ENCODE measurements at regions not wholly inside any gene's neighbourhood (a gene's known extent, or its start where the extent isn't known, plus 50 kb on each side); places are given as distances from the start of the nearest gene placed in this dataset.

- ATAC-seq (ENCODE audit: low read depth) (no peak), DNase-seq (no peak)
- no peak overlapping the region for H3K14ac ChIP-seq (replicated peaks; ENCODE audit: low read depth, low read length)
- H2BK120ac ChIP-seq (ENCODE audit: low read depth, low read length), result no peak overlapping the region
- no peaks in the 10 kb centered on the region for H4K20me1 ChIP-seq (ENCODE audit: insufficient read depth, low read length)
- TF ChIP-seq MXI1 (IDR thresholded peaks at IDR 0.05; ENCODE audit: borderline replicate concordance, low read depth, low read length) (no peak), SMC3 (IDR thresholded peaks at IDR 0.05; ENCODE audit: low read depth, low read length) (no peak), RFX5 (IDR thresholded peaks at IDR 0.05; ENCODE audit: low read depth, low read length) (no peak), BHLHE40 (IDR thresholded peaks at IDR 0.05; ENCODE audit: low read depth, low read length) (no peak), CEBPB (IDR thresholded peaks at IDR 0.05; ENCODE audit: low read depth, low read length) (no peak), MAZ (IDR thresholded peaks at IDR 0.05; ENCODE audit: borderline replicate concordance, low read depth, low read length) (no peak), ELK1 (IDR thresholded peaks at IDR 0.05; ENCODE audit: borderline replicate concordance, low read depth, low read length) (no peak), CHD1 (IDR thresholded peaks at IDR 0.05; ENCODE audit: low read depth, low read length) (no peak), RCOR1 (IDR thresholded peaks at IDR 0.05; ENCODE audit: insufficient replicate concordance, low read length) (no peak)
- WGBS, 2 experiments (ENCODE audit: extremely low coverage in 2 of 2, insufficient read length in 1 of 2), result no CpG with 5 or more reads among the region's 3 CpGs
- ChIA-PET POLR2A (ENCODE audit: unreplicated experiment) (no interaction called here), CTCF (no interaction called here)
- no peaks in the 10 kb centered on the region for H3K4me1 ChIP-seq (ENCODE audit: control insufficient read depth, insufficient read depth, low read length)
- H4K8ac ChIP-seq (ENCODE audit: low read depth in 2 of 2, low read length in 2 of 2), result no peak overlapping the region
- intact Hi-C loops (cut with micrococcal nuclease) (no loop called here), in situ Hi-C loops (cut with MboI; ENCODE audit: low sequenced_read_pairs) (no loop called here), dilution Hi-C loops (cut with HindIII; ENCODE audit: low sequenced_read_pairs, unreplicated experiment) (no loop called here)
- H3K27ac ChIP-seq (ENCODE audit: insufficient read depth, low read length), result no peak overlapping the region
- no peak overlapping the region for H3K56ac ChIP-seq (ENCODE audit: extremely low read depth, insufficient read depth, low read length)
- H3K79me1 ChIP-seq (ENCODE audit: low read depth in 1 of 2, low read length in 2 of 2), result no peaks in the 10 kb centered on the region
- no peak overlapping the region for H2BK5ac ChIP-seq (ENCODE audit: low read depth, low read length, poor library complexity, severe bottlenecking)
- H3K18ac ChIP-seq (ENCODE audit: low read depth, low read length), result no peak overlapping the region
- no peaks in the 10 kb centered on the region for H3K9me1 ChIP-seq (ENCODE audit: insufficient read depth, low read length)
- H2BK20ac ChIP-seq (ENCODE audit: low read depth, low read length), result no peak overlapping the region
- H3K4me3 ChIP-seq (ENCODE audit: insufficient read depth, low read depth, low read length), result no peak overlapping the region
- no peak overlapping the region for H3K4ac ChIP-seq (ENCODE audit: low read depth, low read length)
- no peaks in the 10 kb centered on the region for H3K36me3 ChIP-seq (ENCODE audit: control insufficient read depth, insufficient read depth, low read length)
- H2AFZ ChIP-seq (replicated peaks; ENCODE audit: low read length, poor library complexity), result no peak overlapping the region
- no peak overlapping the region for H3K23ac ChIP-seq (ENCODE audit: low read depth, low read length)
- H3K9ac ChIP-seq (ENCODE audit: low read depth, low read length), result no peak overlapping the region
- H4K91ac ChIP-seq (ENCODE audit: insufficient read depth, low read depth, low read length), result no peak overlapping the region
- no peak overlapping the region for H2BK15ac ChIP-seq (ENCODE audit: low read depth, low read length)
- peaks cover 12% of the 10 kb centered on the region; the same call in 1 of the 2 replicates for H3K9me3 ChIP-seq (ENCODE audit: control insufficient read depth, insufficient read depth, low read length)
- H3K27me3 ChIP-seq (ENCODE audit: control insufficient read depth, insufficient read depth, low read length), result no peaks in the 10 kb centered on the region
- H4K5ac ChIP-seq (ENCODE audit: low read depth, low read length), result no peak overlapping the region
- no TSS peak for BruUV-seq (replicated peaks)
- no peak overlapping the region for H2AK5ac ChIP-seq (ENCODE audit: low read depth, low read length)
- H3K4me2 ChIP-seq (ENCODE audit: low read depth, low read length), result no peak overlapping the region
- H2AK9ac ChIP-seq (replicated peaks; ENCODE audit: low read depth, low read length, poor library complexity), result no peak overlapping the region
Measured at GRCh38 chr6:164528539-164528938, 780.9 kb downstream of the C6orf118 start.

Measured in IMR-90 (cell line).